ENCODE measurements at regions not wholly inside any gene's neighbourhood (a gene's known extent, or its start where the extent isn't known, plus 50 kb on each side); places are given as distances from the start of the nearest gene placed in this dataset.

GRCh38 chr9:102844716-102845115 lies 150.4 kb upstream of the CYLC2 start:
- Mint-ChIP-seq H3K27ac (no peak overlapping the region), H3K36me3 (ENCODE audit: low read depth) (no peaks in the 10 kb centered on the region), H3K9me3 (peaks cover 14% of the 10 kb centered on the region), H3K27me3 (ENCODE audit: insufficient read depth) (no peaks in the 10 kb centered on the region), H3K4me3 (no peak overlapping the region), H3K4me1 (peaks cover 5% of the 10 kb centered on the region)
- TF ChIP-seq CTCF (conservative IDR thresholded peaks at IDR 0.05) = no peak
- no peak overlapping the region for H3K9ac ChIP-seq (ENCODE audit: extremely low read depth, low read length, poor library complexity, severe bottlenecking)
- peaks cover 19% of the 10 kb centered on the region for H3K9me3 ChIP-seq (ENCODE audit: control insufficient read depth, low read length)
- H3K4me3 ChIP-seq (ENCODE audit: low read length) = no peak overlapping the region
- no peak for DNase-seq
- H3K27ac ChIP-seq (ENCODE audit: low read depth, low read length) = no peak overlapping the region
- WGBS, 2 experiments (ENCODE audit: insufficient coverage in 1 of 2, insufficient read length in 1 of 2) = 75% methylated on average over 2 of the region's 2 CpGs; no CpG with 5 or more reads in 1 of the 2 experiments
- no peaks in the 10 kb centered on the region for H3K27me3 ChIP-seq (ENCODE audit: control insufficient read depth, insufficient read depth, low read length, poor library complexity, severe bottlenecking)
- no peaks in the 10 kb centered on the region for H3K36me3 ChIP-seq (ENCODE audit: control insufficient read depth, insufficient read depth, low read length)
- no peaks in the 10 kb centered on the region for H3K4me1 ChIP-seq (ENCODE audit: control insufficient read depth, insufficient read depth, low read length)

- no peak for TF ChIP-seq CTCF (conservative IDR thresholded peaks at IDR 0.05)
- Mint-ChIP-seq H3K4me3 (no peak overlapping the region), H3K27ac (no peak overlapping the region), H3K36me3 (ENCODE audit: low read depth) (no peaks in the 10 kb centered on the region), H3K9me3 (peaks cover 7% of the 10 kb centered on the region), H3K4me1 (peaks cover 5% of the 10 kb centered on the region), H3K27me3 (ENCODE audit: insufficient read depth) (no peaks in the 10 kb centered on the region)
- Histone ChIP-seq H3K27ac (ENCODE audit: low read depth, low read length) (no peak overlapping the region), H3K27me3 (ENCODE audit: control insufficient read depth, insufficient read depth, low read length, poor library complexity, severe bottlenecking) (no peaks in the 10 kb centered on the region), H3K9ac (ENCODE audit: extremely low read depth, low read length, poor library complexity, severe bottlenecking) (no peak overlapping the region), H3K36me3 (ENCODE audit: control insufficient read depth, insufficient read depth, low read length) (no peaks in the 10 kb centered on the region), H3K4me1 (ENCODE audit: control insufficient read depth, insufficient read depth, low read length) (no peaks in the 10 kb centered on the region), H3K4me3 (ENCODE audit: low read length) (no peak overlapping the region), H3K9me3 (ENCODE audit: control insufficient read depth, low read length) (peaks cover 26% of the 10 kb centered on the region)
- WGBS, 2 experiments (ENCODE audit: insufficient coverage in 1 of 2, insufficient read length in 1 of 2) = 65 to 100% methylated on average over 1 to 2 of the region's 2 CpGs
- no peak for DNase-seq
Measured at GRCh38 chr9:102842423-102842822, 152.7 kb upstream of the CYLC2 start.

- DNase-seq = no peak
- H3K9ac ChIP-seq (ENCODE audit: extremely low read depth, low read length, poor library complexity, severe bottlenecking) = no peak overlapping the region
- no peak overlapping the region for H3K4me3 Mint-ChIP-seq
Measured at GRCh38 chr9:102841376-102841775, 153.8 kb upstream of the CYLC2 start.

More at GRCh38 chr9:102841376-102841775, 153.8 kb upstream of the CYLC2 start:
- Mint-ChIP-seq H3K27me3 (ENCODE audit: insufficient read depth) (no peaks in the 10 kb centered on the region), H3K4me1 (peaks cover 5% of the 10 kb centered on the region), H3K36me3 (ENCODE audit: low read depth) (no peaks in the 10 kb centered on the region), H3K9me3 (no peaks in the 10 kb centered on the region), H3K27ac (no peak overlapping the region)
- peaks cover 32% of the 10 kb centered on the region for H3K9me3 ChIP-seq (ENCODE audit: control insufficient read depth, low read length)
- WGBS, 2 experiments (ENCODE audit: insufficient coverage in 1 of 2, insufficient read length in 1 of 2) = 56% methylated on average over 2 of the region's 2 CpGs; no CpG with 5 or more reads in 1 of the 2 experiments
- H3K27ac ChIP-seq (ENCODE audit: low read depth, low read length) = no peak overlapping the region
- TF ChIP-seq CTCF (conservative IDR thresholded peaks at IDR 0.05) = no peak
- no peak overlapping the region for H3K4me3 ChIP-seq (ENCODE audit: low read length)
- no peaks in the 10 kb centered on the region for H3K27me3 ChIP-seq (ENCODE audit: control insufficient read depth, insufficient read depth, low read length, poor library complexity, severe bottlenecking)
- no peaks in the 10 kb centered on the region for H3K4me1 ChIP-seq (ENCODE audit: control insufficient read depth, insufficient read depth, low read length)
- H3K36me3 ChIP-seq (ENCODE audit: control insufficient read depth, insufficient read depth, low read length) = no peaks in the 10 kb centered on the region
